OCI-LY3 (cell line): ENCODE measurements at regions not wholly inside any gene's neighbourhood (a gene's known extent, or its start where the extent isn't known, plus 50 kb on each side); places are given as distances from the start of the nearest gene placed in this dataset.

Experiments
- H2AFZ ChIP-seq: fragments of 200-600, 300-600 bp; shearing (Covaris generic); 2 replicates; pipeline ENCODE4 v1.6.0; 2014; ENCODE audit warnings: antibody characterized with exemption, low read depth, low read length
- H3K27ac ChIP-seq: fragments of 200-600, 300-600 bp; sonication (generic); 2 replicates; pipeline ENCODE4 v1.5.1; 2014; ENCODE audit warnings: mild to moderate bottlenecking, low read length, moderate library complexity, mixed read lengths
- H3K27me3 ChIP-seq: fragments of 200-600, 300-600 bp; sonication (generic); 2 replicates; pipeline ENCODE4 v1.6.1; 2014; ENCODE audit warnings: low read depth, low read length, mixed read lengths
- H3K36me3 ChIP-seq: fragments of 200-600, 300-600 bp; sonication (generic); replicated peaks from 2 replicates; pipeline ENCODE3; 2014; ENCODE audit warnings: low read depth, low read length, mixed read lengths
- H3K4me1 ChIP-seq: fragments of 300-600, 200-600 bp; sonication (generic); 2 replicates; pipeline ENCODE4 v1.6.1; 2014; ENCODE audit warnings: low read length, mixed read lengths
- H3K4me2 ChIP-seq: fragments of 200-600, 300-600 bp; sonication (generic); 2 replicates; pipeline ENCODE4 v1.6.1; 2014; ENCODE audit warnings: low read length, mixed read lengths
- H3K4me3 ChIP-seq: fragments of 300-600, 200-600 bp; sonication (generic); 2 replicates; pipeline ENCODE4 v1.5.1; 2014; ENCODE audit warnings: antibody characterized with exemption, mild to moderate bottlenecking, low read length, moderate library complexity
- H3K79me2 ChIP-seq: fragments of 300-600, 200-600 bp; shearing (Covaris generic); 2 replicates; pipeline ENCODE4 v1.6.1; 2014; ENCODE audit warnings: mild to moderate bottlenecking, low read length, mixed read lengths
- H3K9ac ChIP-seq: fragments of 300-600, 200-600 bp; shearing (Covaris generic); 2 replicates; pipeline ENCODE4 v1.6.0; 2014; ENCODE audit warnings: mild to moderate bottlenecking, low read length, moderate library complexity
- H3K9me3 ChIP-seq: fragments of 200-600, 300-600 bp; shearing (Covaris generic); 2 replicates; pipeline ENCODE4 v1.6.1; 2014; ENCODE audit warnings: low read length, mixed read lengths; ENCODE audit not compliant: insufficient read depth
- H4K20me1 ChIP-seq: fragments of 200-600, 300-600 bp; sonication (generic); 2 replicates; pipeline ENCODE4 v1.6.1; 2016; ENCODE audit warnings: low read length, mixed read lengths; ENCODE audit not compliant: insufficient read depth
- CTCF ChIP-seq: fragments of 200-600, 300-600 bp; sonication (generic); IDR thresholded peaks from 2 replicates; pipeline ENCODE4 v1.5.1; 2014; ENCODE audit warnings: antibody characterized with exemption, low read length, low read depth
- EZH2phosphoT487 ChIP-seq: fragments of 200-600 bp; shearing (Covaris generic); IDR thresholded peaks from 2 replicates; pipeline ENCODE4 v1.6.1; 2018; ENCODE audit warnings: antibody characterized with exemption, mixed run types, low read depth

- Histone ChIP-seq H4K20me1 (no peaks in the 10 kb centered on the region), H3K4me3 (no peak overlapping the region), H3K27ac (no peak overlapping the region), H3K36me3 (no peaks in the 10 kb centered on the region), H3K4me2 (no peak overlapping the region), H2AFZ (no peak overlapping the region), H3K27me3 (no peaks in the 10 kb centered on the region), H3K79me2 (no peaks in the 10 kb centered on the region), H3K9ac (no peak overlapping the region), H3K9me3 (no peaks in the 10 kb centered on the region), H3K4me1 (no peaks in the 10 kb centered on the region)
- TF ChIP-seq CTCF (no peak), EZH2phosphoT487 (no peak)
Measured at GRCh38 chr4:180967936-180968335, 1275.3 kb upstream of the TENM3 start.

- Histone ChIP-seq H3K27me3 (no peaks in the 10 kb centered on the region), H3K9ac (no peak overlapping the region), H3K9me3 (no peaks in the 10 kb centered on the region), H3K36me3 (no peaks in the 10 kb centered on the region), H3K79me2 (no peaks in the 10 kb centered on the region), H4K20me1 (no peaks in the 10 kb centered on the region), H3K4me1 (no peaks in the 10 kb centered on the region), H2AFZ (no peak overlapping the region), H3K4me2 (no peak overlapping the region), H3K4me3 (no peak overlapping the region), H3K27ac (no peak overlapping the region)
- no peak for TF ChIP-seq CTCF
- TF ChIP-seq EZH2phosphoT487 = no peak
Measured at GRCh38 chr4:180973894-180974293, 1269.3 kb upstream of the TENM3 start.

GRCh38 chr4:180990931-180991330, 1252.3 kb upstream of the TENM3 start:
- Histone ChIP-seq H3K9ac (no peak overlapping the region), H3K4me3 (no peak overlapping the region), H3K9me3 (no peaks in the 10 kb centered on the region), H3K4me2 (no peak overlapping the region), H3K36me3 (no peaks in the 10 kb centered on the region), H3K27me3 (no peaks in the 10 kb centered on the region), H3K4me1 (no peaks in the 10 kb centered on the region), H4K20me1 (no peaks in the 10 kb centered on the region), H3K27ac (no peak overlapping the region), H2AFZ (no peak overlapping the region), H3K79me2 (no peaks in the 10 kb centered on the region)
- TF ChIP-seq CTCF = no peak
- no peak for TF ChIP-seq EZH2phosphoT487

GRCh38 chr4:180993244-180993836, 1249.9 kb upstream of the TENM3 start:
- Histone ChIP-seq H4K20me1 (no peaks in the 10 kb centered on the region), H3K36me3 (no peaks in the 10 kb centered on the region), H3K27me3 (no peaks in the 10 kb centered on the region), H3K9me3 (no peaks in the 10 kb centered on the region), H3K79me2 (no peaks in the 10 kb centered on the region), H3K4me2 (no peak overlapping the region), H3K9ac (no peak overlapping the region), H3K4me1 (no peaks in the 10 kb centered on the region), H3K4me3 (no peak overlapping the region), H3K27ac (no peak overlapping the region), H2AFZ (peak overlapping the region; percentile 16; the same call in 1 of the 2 replicates)
- TF ChIP-seq EZH2phosphoT487 = no peak
- TF ChIP-seq CTCF = peak; percentile 15; the same call in 1 of the 2 replicates
